PC-3 (cell line): ENCODE measurements at regions not wholly inside any gene's neighbourhood (a gene's known extent, or its start where the extent isn't known, plus 50 kb on each side); places are given as distances from the start of the nearest gene placed in this dataset.

Source experiments
- ATAC-seq: fragments of 200-7000 bp; cut with Tn5 transposase; 2 replicates; pipeline ENCODE4 v1.9.1; 2020; ENCODE audit warnings: mild to moderate bottlenecking, moderate library complexity
- BruUV-seq: library from RNA; stranded (reverse); fragments of 400-500 nt; replicated peaks from 2 replicates; lab custom pipeline; 2021; lab: Mats Ljungman, UMichigan
- CTCF ChIA-PET: fragments of 300-600 bp; sonication (Branson Sonifier 250); formaldehyde crosslinking; loops from one replicate; lab custom pipeline; 2022; ENCODE audit warnings: antibody characterized with exemption; lab: Charles Lee
- POLR2A ChIA-PET: fragments of 300-600 bp; sonication (Branson Sonifier 250); formaldehyde crosslinking; loops from one replicate; lab custom pipeline; 2022; ENCODE audit warnings: antibody characterized with exemption; ENCODE audit not compliant: unreplicated experiment; lab: Charles Lee
- DNase-seq: peaks from one replicate; pipeline ENCODE4 v3.0.0-alpha.2; 2015
- H2AFZ ChIP-seq: fragments of 300-600 bp; sonication (generic); 2 replicates; pipeline ENCODE4 v1.6.0; 2016; ENCODE audit warnings: antibody characterized with exemption, low read length
- H3F3A ChIP-seq: fragments of 300-600 bp; sonication (generic); one replicate; pipeline ENCODE4 v1.6.0; 2017; ENCODE audit warnings: antibody characterized with exemption, low read length, control low read depth, mild to moderate bottlenecking; ENCODE audit not compliant: unreplicated experiment
- H3K27ac ChIP-seq: fragments of 300-600 bp; sonication (generic); 2 replicates; pipeline ENCODE4 v1.5.1; 2016; ENCODE audit warnings: mild to moderate bottlenecking, low read length
- H3K27me3 ChIP-seq: fragments of 300-600 bp; sonication (generic); 2 replicates; pipeline ENCODE4 v1.6.1; 2016; ENCODE audit warnings: low read length, mixed read lengths
- H3K36me3 ChIP-seq: fragments of 300-600 bp; sonication (generic); 2 replicates; pipeline ENCODE4 v1.6.1; 2016; ENCODE audit warnings: low read depth, mixed run types, low read length, mixed read lengths
- H3K4me1 ChIP-seq: fragments of 300-600 bp; sonication (generic); 2 replicates; pipeline ENCODE4 v1.5.1; 2016; ENCODE audit warnings: low read length; ENCODE audit not compliant: insufficient read depth
- H3K4me2 ChIP-seq: fragments of 300-600 bp; sonication (generic); 2 replicates; pipeline ENCODE4 v1.6.0; 2016; ENCODE audit warnings: low read length
- H3K4me3 ChIP-seq: fragments of 300-600 bp; sonication (generic); 2 replicates; pipeline ENCODE4 v1.5.1; 2016; ENCODE audit warnings: mild to moderate bottlenecking, low read length, mixed read lengths
- H3K79me2 ChIP-seq: fragments of 300-600 bp; sonication (generic); 2 replicates; pipeline ENCODE4 v1.6.1; 2017; ENCODE audit warnings: low read length, mixed read lengths
- H3K9ac ChIP-seq: fragments of 300-600 bp; sonication (generic); 2 replicates; pipeline ENCODE4 v1.6.0; 2016; ENCODE audit warnings: mild to moderate bottlenecking, low read length
- H3K9me2 ChIP-seq: fragments of 300-600 bp; sonication (generic); replicated peaks from 2 replicates; pipeline ENCODE4 v1.6.1; 2016; ENCODE audit warnings: mixed run types, low read length, mixed read lengths
- H3K9me3 ChIP-seq: fragments of 300-600 bp; sonication (generic); 2 replicates; pipeline ENCODE4 v1.6.1; 2016; ENCODE audit warnings: low read length, mixed read lengths
- H4K20me1 ChIP-seq: fragments of 300-600 bp; sonication (generic); 2 replicates; pipeline ENCODE4 v1.6.1; 2016; ENCODE audit warnings: low read length, mixed read lengths
- EZH2 ChIP-seq: fragments of 300-600 bp; sonication (generic); IDR thresholded peaks from one replicate; pipeline ENCODE4 v1.6.1; 2017; ENCODE audit warnings: antibody characterized with exemption, mild to moderate bottlenecking, low read length; ENCODE audit not compliant: unreplicated experiment
- EZH2phosphoT487 ChIP-seq: fragments of 300-600 bp; sonication (generic); IDR thresholded peaks from 2 replicates; pipeline ENCODE4 v1.6.1; 2018; ENCODE audit warnings: mild to moderate bottlenecking, antibody characterized with exemption, low read length, borderline replicate concordance
- intact Hi-C: fragments of 100-400 bp; cut with micrococcal nuclease; formaldehyde crosslinking; loops from 2 replicates; pipeline ENCODE4 v1.9.0; 2023
- TF ChIP-seq, protein P1 (sequence below): fragments of 300-600 bp; sonication (generic); conservative IDR thresholded peaks from 2 replicates; pipeline ENCODE4 v1.5.1; 2017; ENCODE audit warnings: antibody characterized with exemption, low read depth, mild to moderate bottlenecking, low read length

DNA sequence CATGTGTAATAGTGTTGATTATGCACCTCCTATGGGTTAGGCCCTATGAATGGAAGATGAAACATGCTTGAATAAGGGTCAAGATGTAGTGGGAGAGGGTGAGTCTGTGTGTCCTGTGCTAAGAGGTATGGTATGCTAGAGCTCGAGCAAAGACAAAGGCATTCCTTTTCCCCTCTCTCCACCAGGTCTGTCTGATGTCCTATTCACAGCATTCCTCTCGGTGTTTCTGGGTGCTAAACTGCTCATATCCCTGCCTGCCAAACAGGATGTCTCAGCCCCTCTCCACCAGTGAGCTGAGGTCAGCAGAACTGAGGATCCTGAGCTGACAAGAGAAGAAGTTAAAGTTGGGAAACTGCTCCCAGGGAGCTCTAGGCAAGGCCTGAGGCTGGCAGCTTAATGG is 344.9 kb downstream of the TSN start:
- no peak for DNase-seq
- no peaks in the 10 kb centered on the region for H3F3A ChIP-seq
- H2AFZ ChIP-seq = no peak overlapping the region
- no peaks in the 10 kb centered on the region for H3K4me1 ChIP-seq
- no peak overlapping the region for H3K4me2 ChIP-seq
- CTCF ChIA-PET = no interaction called here
- BruUV-seq = no TSS peak
- no peak overlapping the region for H3K4me3 ChIP-seq
- TF ChIP-seq, protein P1, sequence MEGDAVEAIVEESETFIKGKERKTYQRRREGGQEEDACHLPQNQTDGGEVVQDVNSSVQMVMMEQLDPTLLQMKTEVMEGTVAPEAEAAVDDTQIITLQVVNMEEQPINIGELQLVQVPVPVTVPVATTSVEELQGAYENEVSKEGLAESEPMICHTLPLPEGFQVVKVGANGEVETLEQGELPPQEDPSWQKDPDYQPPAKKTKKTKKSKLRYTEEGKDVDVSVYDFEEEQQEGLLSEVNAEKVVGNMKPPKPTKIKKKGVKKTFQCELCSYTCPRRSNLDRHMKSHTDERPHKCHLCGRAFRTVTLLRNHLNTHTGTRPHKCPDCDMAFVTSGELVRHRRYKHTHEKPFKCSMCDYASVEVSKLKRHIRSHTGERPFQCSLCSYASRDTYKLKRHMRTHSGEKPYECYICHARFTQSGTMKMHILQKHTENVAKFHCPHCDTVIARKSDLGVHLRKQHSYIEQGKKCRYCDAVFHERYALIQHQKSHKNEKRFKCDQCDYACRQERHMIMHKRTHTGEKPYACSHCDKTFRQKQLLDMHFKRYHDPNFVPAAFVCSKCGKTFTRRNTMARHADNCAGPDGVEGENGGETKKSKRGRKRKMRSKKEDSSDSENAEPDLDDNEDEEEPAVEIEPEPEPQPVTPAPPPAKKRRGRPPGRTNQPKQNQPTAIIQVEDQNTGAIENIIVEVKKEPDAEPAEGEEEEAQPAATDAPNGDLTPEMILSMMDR = no peak
- TF ChIP-seq EZH2 = no peak
- no peak for TF ChIP-seq EZH2phosphoT487
- H3K27ac ChIP-seq = no peak overlapping the region
- intact Hi-C loops = no loop called here
- H3K36me3 ChIP-seq = no peaks in the 10 kb centered on the region
- H3K79me2 ChIP-seq = no peaks in the 10 kb centered on the region
- H3K9me2 ChIP-seq = no peaks in the 10 kb centered on the region
- no peak for ATAC-seq
- POLR2A ChIA-PET = no interaction called here
- H3K9me3 ChIP-seq = no peaks in the 10 kb centered on the region
- no peak overlapping the region for H3K9ac ChIP-seq
- H3K27me3 ChIP-seq = peaks cover 18% of the 10 kb centered on the region; the same call in 1 of the 2 replicates
- no peaks in the 10 kb centered on the region for H4K20me1 ChIP-seq

DNA sequence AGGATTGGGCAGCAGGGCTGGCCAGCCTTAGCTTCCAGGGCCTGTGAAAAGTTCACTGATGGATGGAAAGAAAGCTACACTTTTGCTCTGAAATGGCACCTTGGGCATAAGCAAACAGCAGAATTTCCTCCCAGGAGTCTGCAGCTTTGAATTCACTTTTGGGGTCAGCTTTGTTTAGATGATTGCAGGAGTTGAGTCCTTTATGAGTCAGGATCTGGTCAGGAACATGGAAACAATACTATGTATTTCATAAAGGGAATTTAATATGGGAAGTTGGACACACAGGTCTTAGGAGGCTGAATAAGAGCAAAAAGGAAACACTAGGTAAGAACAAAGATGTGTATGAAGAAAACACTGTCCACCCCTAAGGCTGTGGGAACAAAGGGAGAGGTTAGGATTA is 345.3 kb downstream of the TSN start:
- Histone ChIP-seq H3K4me1 (no peaks in the 10 kb centered on the region), H3K9me3 (no peaks in the 10 kb centered on the region), H3K27me3 (peaks cover 18% of the 10 kb centered on the region), H3K36me3 (no peaks in the 10 kb centered on the region), H3K79me2 (no peaks in the 10 kb centered on the region), H3K4me2 (no peak overlapping the region), H3K9ac (no peak overlapping the region), H3K9me2 (no peaks in the 10 kb centered on the region), H3K27ac (no peak overlapping the region), H2AFZ (no peak overlapping the region), H3K4me3 (no peak overlapping the region), H3F3A (no peaks in the 10 kb centered on the region), H4K20me1 (no peaks in the 10 kb centered on the region)
- ChIA-PET POLR2A (no interaction called here), CTCF (no interaction called here)
- intact Hi-C loops = no loop called here
- BruUV-seq = no TSS peak
- no peak for DNase-seq
- TF ChIP-seq EZH2 (no peak), EZH2phosphoT487 (no peak)
- TF ChIP-seq, protein P1 = no peak
- ATAC-seq = no peak

- BruUV-seq = no TSS peak
- Histone ChIP-seq H3K9ac (no peak overlapping the region), H4K20me1 (no peaks in the 10 kb centered on the region), H3K9me2 (no peaks in the 10 kb centered on the region), H3K36me3 (no peaks in the 10 kb centered on the region), H3K9me3 (no peaks in the 10 kb centered on the region), H3F3A (no peaks in the 10 kb centered on the region), H3K4me2 (no peak overlapping the region), H2AFZ (no peak overlapping the region), H3K4me1 (no peaks in the 10 kb centered on the region), H3K27me3 (peaks cover 18% of the 10 kb centered on the region), H3K79me2 (no peaks in the 10 kb centered on the region), H3K27ac (no peak overlapping the region), H3K4me3 (no peak overlapping the region)
- DNase-seq (peak; percentile 16), ATAC-seq (no peak)
- TF ChIP-seq EZH2 (no peak), EZH2phosphoT487 (no peak)
- TF ChIP-seq, protein P1 = 0 out of 2 replicates have a peak, but pooled peaks have one; percentile 27
- intact Hi-C loops = no loop called here
- ChIA-PET CTCF (no interaction called here), POLR2A (no interaction called here)
Observed at GRCh38 chr2:122101319-122101718, 345.9 kb downstream of the TSN start.
